ENCODE measurements at regions not wholly inside any gene's neighbourhood (a gene's known extent, or its start where the extent isn't known, plus 50 kb on each side); places are given as distances from the start of the nearest gene placed in this dataset.

DNA sequence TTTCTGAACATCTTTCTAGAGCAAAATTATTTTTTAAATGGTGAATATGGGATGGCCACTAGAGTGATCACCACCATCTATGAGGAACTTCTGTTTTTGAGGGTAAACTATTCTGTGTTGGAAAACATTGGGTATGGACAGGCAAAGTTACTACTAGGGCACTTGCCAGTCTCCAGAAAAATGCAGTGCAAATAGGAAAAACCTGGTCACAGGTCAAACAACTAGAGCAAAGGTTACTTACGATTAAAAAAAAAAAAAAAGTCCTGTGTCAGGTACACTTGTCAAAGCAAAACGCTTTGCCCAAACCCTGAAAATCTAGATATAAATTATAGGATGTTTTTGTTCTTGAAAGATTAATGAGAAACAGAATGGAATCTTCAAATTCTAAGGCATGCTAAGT is 66.2 kb downstream of the SLITRK1 start:
- H3K27ac ChIP-seq = no peak overlapping the region
- DNase-seq (no peak), ATAC-seq (ENCODE audit: low FRiP score in 2 of 2) (no peak)
- H3K4me3 ChIP-seq = no peak overlapping the region
- no peaks in the 10 kb centered on the region for H3K9me3 ChIP-seq
- no peaks in the 10 kb centered on the region for H3K4me1 ChIP-seq
- no peak for TF ChIP-seq POLR2A (IDR thresholded peaks at IDR 0.05)
- TF ChIP-seq EP300 (IDR thresholded peaks at IDR 0.05) = no peak
- no peak for TF ChIP-seq POLR2AphosphoS5 (IDR thresholded peaks at IDR 0.05)
- TF ChIP-seq, protein P1, sequence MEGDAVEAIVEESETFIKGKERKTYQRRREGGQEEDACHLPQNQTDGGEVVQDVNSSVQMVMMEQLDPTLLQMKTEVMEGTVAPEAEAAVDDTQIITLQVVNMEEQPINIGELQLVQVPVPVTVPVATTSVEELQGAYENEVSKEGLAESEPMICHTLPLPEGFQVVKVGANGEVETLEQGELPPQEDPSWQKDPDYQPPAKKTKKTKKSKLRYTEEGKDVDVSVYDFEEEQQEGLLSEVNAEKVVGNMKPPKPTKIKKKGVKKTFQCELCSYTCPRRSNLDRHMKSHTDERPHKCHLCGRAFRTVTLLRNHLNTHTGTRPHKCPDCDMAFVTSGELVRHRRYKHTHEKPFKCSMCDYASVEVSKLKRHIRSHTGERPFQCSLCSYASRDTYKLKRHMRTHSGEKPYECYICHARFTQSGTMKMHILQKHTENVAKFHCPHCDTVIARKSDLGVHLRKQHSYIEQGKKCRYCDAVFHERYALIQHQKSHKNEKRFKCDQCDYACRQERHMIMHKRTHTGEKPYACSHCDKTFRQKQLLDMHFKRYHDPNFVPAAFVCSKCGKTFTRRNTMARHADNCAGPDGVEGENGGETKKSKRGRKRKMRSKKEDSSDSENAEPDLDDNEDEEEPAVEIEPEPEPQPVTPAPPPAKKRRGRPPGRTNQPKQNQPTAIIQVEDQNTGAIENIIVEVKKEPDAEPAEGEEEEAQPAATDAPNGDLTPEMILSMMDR (IDR thresholded peaks at IDR 0.05) = no peak
- WGBS, 2 donors = 68 to 79% methylated on average over 2 of the region's 2 CpGs
- H3K27me3 ChIP-seq = no peaks in the 10 kb centered on the region
- H3K36me3 ChIP-seq = no peaks in the 10 kb centered on the region

DNA sequence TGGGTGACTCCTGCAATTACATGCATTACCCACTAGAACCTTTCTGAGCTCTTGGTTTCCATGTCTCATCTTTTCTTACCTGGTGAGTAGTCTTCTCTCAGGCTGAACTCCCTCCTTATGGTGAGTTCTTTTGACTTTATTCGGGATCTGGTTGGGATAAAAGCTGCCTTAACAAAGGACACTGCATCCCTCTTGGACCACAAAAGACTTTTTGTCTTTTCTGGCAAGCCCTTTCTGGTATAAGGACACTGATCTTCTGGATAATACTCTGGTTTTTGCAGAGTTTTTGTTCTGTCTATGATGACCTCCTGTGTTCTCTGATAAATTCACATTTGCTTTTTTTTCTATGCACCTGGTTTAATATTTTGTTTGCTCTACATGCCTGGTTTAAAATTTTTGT is 66.7 kb downstream of the SLITRK1 start:
- no peaks in the 10 kb centered on the region for H3K9me3 ChIP-seq
- no peaks in the 10 kb centered on the region for H3K4me1 ChIP-seq
- DNase-seq (no peak), ATAC-seq (ENCODE audit: low FRiP score in 2 of 2) (no peak)
- 65 to 79% methylated on average over 1 of the region's 1 CpG for WGBS, 2 donors
- no peaks in the 10 kb centered on the region for H3K27me3 ChIP-seq
- TF ChIP-seq, protein P1 (IDR thresholded peaks at IDR 0.05) = no peak
- TF ChIP-seq POLR2A (IDR thresholded peaks at IDR 0.05) = no peak
- H3K36me3 ChIP-seq = no peaks in the 10 kb centered on the region
- H3K4me3 ChIP-seq = no peak overlapping the region
- no peak overlapping the region for H3K27ac ChIP-seq

DNA sequence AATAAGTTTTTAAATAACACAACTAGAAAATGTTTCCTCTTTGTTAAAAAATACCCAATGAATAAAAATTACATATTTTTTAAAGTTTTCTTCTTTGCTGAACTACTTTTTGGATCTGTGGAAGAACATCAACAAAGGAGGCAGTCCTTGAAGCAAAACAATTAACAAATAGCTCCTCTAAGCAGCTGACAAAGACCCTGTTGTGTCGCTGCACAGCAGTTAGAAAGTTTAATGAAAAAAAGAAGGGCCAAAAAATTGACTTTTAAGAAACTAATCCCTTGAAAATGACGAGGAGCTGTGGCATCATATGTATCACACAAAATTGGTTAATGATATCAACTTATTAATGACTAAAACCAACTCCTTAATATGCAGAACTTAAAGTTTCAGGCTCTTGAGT is 72.1 kb downstream of the SLITRK1 start:
- H3K27ac ChIP-seq = no peak overlapping the region
- WGBS, 2 donors = 47 to 54% methylated on average over 2 of the region's 2 CpGs
- no peaks in the 10 kb centered on the region for H3K36me3 ChIP-seq
- H3K9me3 ChIP-seq = no peaks in the 10 kb centered on the region
- no peaks in the 10 kb centered on the region for H3K27me3 ChIP-seq
- ATAC-seq (ENCODE audit: low FRiP score in 2 of 2) = no peak
- TF ChIP-seq, protein P1 (IDR thresholded peaks at IDR 0.05) = no peak
- no peak for TF ChIP-seq POLR2A (IDR thresholded peaks at IDR 0.05)
- TF ChIP-seq POLR2AphosphoS5 (IDR thresholded peaks at IDR 0.05) = no peak
- TF ChIP-seq EP300 (IDR thresholded peaks at IDR 0.05) = no peak
- no peaks in the 10 kb centered on the region for H3K4me1 ChIP-seq
- no peak overlapping the region for H3K4me3 ChIP-seq
- no peak for DNase-seq

DNA sequence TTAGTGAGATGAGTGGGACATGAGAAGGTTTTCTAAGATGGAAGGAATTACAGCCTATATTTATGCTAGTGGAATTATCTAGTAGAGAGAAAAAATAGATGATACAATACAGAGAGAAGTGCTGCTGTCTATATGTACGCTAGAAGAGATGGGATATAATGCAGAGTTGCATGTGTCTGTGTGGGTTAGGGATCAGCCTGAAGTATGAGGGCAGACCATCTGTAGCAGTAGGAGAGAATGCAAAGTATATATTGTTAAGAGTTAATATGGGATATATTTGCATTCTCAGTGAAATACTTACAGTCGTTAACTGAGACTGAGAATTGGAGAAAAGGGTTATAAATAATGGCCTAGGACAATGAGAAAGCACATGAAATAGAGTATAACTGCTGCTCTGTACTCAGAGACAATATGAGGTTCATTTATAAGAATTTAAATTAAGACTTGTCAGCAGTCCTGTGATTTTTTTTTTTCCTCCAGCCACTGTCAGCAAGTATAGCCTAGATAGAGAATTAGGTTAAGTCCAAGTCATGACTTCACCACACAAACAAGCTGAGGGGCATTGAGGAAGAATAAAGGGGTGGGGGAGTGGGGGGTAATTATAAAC is 77.8 kb downstream of the SLITRK1 start:
- H3K36me3 ChIP-seq = no peaks in the 10 kb centered on the region
- H3K27ac ChIP-seq = no peak overlapping the region
- DNase-seq = no peak
- no peaks in the 10 kb centered on the region for H3K4me1 ChIP-seq
- H3K27me3 ChIP-seq = no peaks in the 10 kb centered on the region
- H3K4me3 ChIP-seq = no peak overlapping the region
- no peak for TF ChIP-seq POLR2A (IDR thresholded peaks at IDR 0.05)
- no peak for TF ChIP-seq EP300 (IDR thresholded peaks at IDR 0.05)
- WGBS, 2 donors = 81 to 86% methylated on average over 2 of the region's 2 CpGs
- no peak for ATAC-seq (ENCODE audit: low FRiP score in 2 of 2)
- no peaks in the 10 kb centered on the region for H3K9me3 ChIP-seq

- Histone ChIP-seq H3K9me3 (no peaks in the 10 kb centered on the region), H3K36me3 (no peaks in the 10 kb centered on the region), H3K27ac (no peak overlapping the region), H3K27me3 (no peaks in the 10 kb centered on the region), H3K4me1 (no peaks in the 10 kb centered on the region), H3K4me3 (no peak overlapping the region)
- WGBS, 2 donors = 54 to 68% methylated on average over 1 of the region's 1 CpG
- TF ChIP-seq, protein P1 (IDR thresholded peaks at IDR 0.05) = no peak
- no peak for TF ChIP-seq POLR2AphosphoS5 (IDR thresholded peaks at IDR 0.05)
- no peak for TF ChIP-seq EP300 (IDR thresholded peaks at IDR 0.05)
- no peak for TF ChIP-seq POLR2A (IDR thresholded peaks at IDR 0.05)
- DNase-seq (no peak), ATAC-seq (ENCODE audit: low FRiP score in 2 of 2) (no peak)
Observed at GRCh38 chr13:83798731-83799130, 83.5 kb downstream of the SLITRK1 start.

Data from upper lobe of left lung (tissue), 6 donors.